ENCODE measurements at regions not wholly inside any gene's neighbourhood (a gene's known extent, or its start where the extent isn't known, plus 50 kb on each side); places are given as distances from the start of the nearest gene placed in this dataset.

- ChIA-PET POLR2A (no interaction called here), CTCF (no interaction called here)
- no peak for TF ChIP-seq L3MBTL2 (conservative IDR thresholded peaks at IDR 0.05)
- no peak for TF ChIP-seq SP1 (IDR thresholded peaks at IDR 0.05)
- TF ChIP-seq SUZ12 (IDR thresholded peaks at IDR 0.05), result no peak
- no peak for TF ChIP-seq LEF1 (IDR thresholded peaks at IDR 0.05; ENCODE audit: borderline replicate concordance)
- no peak for TF ChIP-seq PKNOX1 (IDR thresholded peaks at IDR 0.05)
- TF ChIP-seq ARNT (IDR thresholded peaks at IDR 0.05), result no peak
- DNase-seq (ENCODE audit: extremely low spot score), result no peak
These were observed 178.8 kb upstream of the NXPH2 start for GRCh38 chr2:138959031-138959430.

- no peak for DNase-seq (ENCODE audit: extremely low spot score)
- ChIA-PET CTCF (no interaction called here), POLR2A (no interaction called here)
- TF ChIP-seq FOXM1 (IDR thresholded peaks at IDR 0.05; ENCODE audit: borderline replicate concordance) (no peak), SUZ12 (IDR thresholded peaks at IDR 0.05) (no peak), HDGF (IDR thresholded peaks at IDR 0.05; ENCODE audit: borderline replicate concordance) (no peak), PKNOX1 (IDR thresholded peaks at IDR 0.05) (no peak), NFRKB (IDR thresholded peaks at IDR 0.05) (no peak), TARDBP (IDR thresholded peaks at IDR 0.05) (no peak)
These were observed 175.9 kb upstream of the NXPH2 start for GRCh38 chr2:138956116-138956515.

GRCh38 chr2:138950486-138950885 lies 170.3 kb upstream of the NXPH2 start:
- POLR2A ChIA-PET, result no interaction called here

GRCh38 chr2:138949517-138949916 lies 169.3 kb upstream of the NXPH2 start:
- CTCF ChIA-PET, result no interaction called here
- POLR2A ChIA-PET, result no interaction called here
- DNase-seq (ENCODE audit: extremely low spot score), result no peak
- TF ChIP-seq FOXA1 (IDR thresholded peaks at IDR 0.05) (no peak), ELF4 (IDR thresholded peaks at IDR 0.05) (no peak), SUZ12 (IDR thresholded peaks at IDR 0.05) (no peak), FOXM1 (IDR thresholded peaks at IDR 0.05; ENCODE audit: borderline replicate concordance) (no peak), BHLHE40 (IDR thresholded peaks at IDR 0.05; ENCODE audit: borderline replicate concordance) (no peak), HDGF (IDR thresholded peaks at IDR 0.05; ENCODE audit: borderline replicate concordance) (no peak), L3MBTL2 (conservative IDR thresholded peaks at IDR 0.05) (no peak), FOXK2 (IDR thresholded peaks at IDR 0.05) (no peak), ZNF384 (IDR thresholded peaks at IDR 0.05) (no peak), CTBP1 (IDR thresholded peaks at IDR 0.05; ENCODE audit: borderline replicate concordance) (no peak), TARDBP (IDR thresholded peaks at IDR 0.05) (no peak), LEF1 (IDR thresholded peaks at IDR 0.05; ENCODE audit: borderline replicate concordance) (no peak), SP1 (IDR thresholded peaks at IDR 0.05) (no peak), PKNOX1 (IDR thresholded peaks at IDR 0.05) (no peak)

More at GRCh38 chr2:138950486-138950885, 170.3 kb upstream of the NXPH2 start:
- no peak for DNase-seq (ENCODE audit: extremely low spot score)
- no peak for TF ChIP-seq FOXA1 (IDR thresholded peaks at IDR 0.05)
- TF ChIP-seq FOXM1 (IDR thresholded peaks at IDR 0.05; ENCODE audit: borderline replicate concordance), result no peak
- no peak for TF ChIP-seq SP1 (IDR thresholded peaks at IDR 0.05)
- no peak for TF ChIP-seq L3MBTL2 (conservative IDR thresholded peaks at IDR 0.05)
- TF ChIP-seq ZNF384 (IDR thresholded peaks at IDR 0.05), result no peak
- CTCF ChIA-PET, result no interaction called here

GRCh38 chr2:138948070-138948539 lies 167.9 kb upstream of the NXPH2 start:
- CTCF ChIA-PET, result no interaction called here
- no peak for DNase-seq (ENCODE audit: extremely low spot score)
- TF ChIP-seq SP1 (IDR thresholded peaks at IDR 0.05), result no peak
- no peak for TF ChIP-seq L3MBTL2 (conservative IDR thresholded peaks at IDR 0.05)
- no peak for TF ChIP-seq SUZ12 (IDR thresholded peaks at IDR 0.05)
- TF ChIP-seq ELF4 (IDR thresholded peaks at IDR 0.05), result no peak
- POLR2A ChIA-PET, result no interaction called here

GRCh38 chr2:138943470-138943869 lies 163.3 kb upstream of the NXPH2 start:
- ChIA-PET CTCF (no interaction called here), POLR2A (no interaction called here)
- TF ChIP-seq HDGF (IDR thresholded peaks at IDR 0.05; ENCODE audit: borderline replicate concordance) (no peak), TARDBP (IDR thresholded peaks at IDR 0.05) (no peak), SUZ12 (IDR thresholded peaks at IDR 0.05) (no peak), L3MBTL2 (conservative IDR thresholded peaks at IDR 0.05) (no peak), FOXA1 (IDR thresholded peaks at IDR 0.05) (no peak), LEF1 (IDR thresholded peaks at IDR 0.05; ENCODE audit: borderline replicate concordance) (no peak), ELF4 (IDR thresholded peaks at IDR 0.05) (no peak), BHLHE40 (IDR thresholded peaks at IDR 0.05; ENCODE audit: borderline replicate concordance) (no peak), NFRKB (IDR thresholded peaks at IDR 0.05) (no peak), FOXK2 (IDR thresholded peaks at IDR 0.05) (no peak), ARNT (IDR thresholded peaks at IDR 0.05) (no peak), FOXM1 (IDR thresholded peaks at IDR 0.05; ENCODE audit: borderline replicate concordance) (no peak)

GRCh38 chr2:138942466-138942865 lies 162.3 kb upstream of the NXPH2 start:
- POLR2A ChIA-PET, result no interaction called here
- DNase-seq (ENCODE audit: extremely low spot score), result no peak
- CTCF ChIA-PET, result no interaction called here
- TF ChIP-seq FOXM1 (IDR thresholded peaks at IDR 0.05; ENCODE audit: borderline replicate concordance), result no peak
- no peak for TF ChIP-seq HDGF (IDR thresholded peaks at IDR 0.05; ENCODE audit: borderline replicate concordance)
- no peak for TF ChIP-seq ELF4 (IDR thresholded peaks at IDR 0.05)
- TF ChIP-seq FOXK2 (IDR thresholded peaks at IDR 0.05), result no peak
- no peak for TF ChIP-seq LEF1 (IDR thresholded peaks at IDR 0.05; ENCODE audit: borderline replicate concordance)

More at GRCh38 chr2:138943470-138943869, 163.3 kb upstream of the NXPH2 start:
- DNase-seq (ENCODE audit: extremely low spot score), result no peak
